HG03558 (cell line): ENCODE measurements at regions not wholly inside any gene's neighbourhood (a gene's known extent, or its start where the extent isn't known, plus 50 kb on each side); places are given as distances from the start of the nearest gene placed in this dataset.
"Not testable (repeated sequence)": the region's sequence is repeated elsewhere in the genome, so short reads cannot be mapped to it uniquely, and the experiment has no call there.

Source experiments
- ATAC-seq: cut with Tn5 transposase; IDR thresholded peaks from one replicate; pipeline ENCODE4 v1.9.1; 2021; ENCODE audit warnings: moderate number of reproducible peaks; ENCODE audit not compliant: unreplicated experiment; ENCODE audit errors: extremely low read depth

DNA sequence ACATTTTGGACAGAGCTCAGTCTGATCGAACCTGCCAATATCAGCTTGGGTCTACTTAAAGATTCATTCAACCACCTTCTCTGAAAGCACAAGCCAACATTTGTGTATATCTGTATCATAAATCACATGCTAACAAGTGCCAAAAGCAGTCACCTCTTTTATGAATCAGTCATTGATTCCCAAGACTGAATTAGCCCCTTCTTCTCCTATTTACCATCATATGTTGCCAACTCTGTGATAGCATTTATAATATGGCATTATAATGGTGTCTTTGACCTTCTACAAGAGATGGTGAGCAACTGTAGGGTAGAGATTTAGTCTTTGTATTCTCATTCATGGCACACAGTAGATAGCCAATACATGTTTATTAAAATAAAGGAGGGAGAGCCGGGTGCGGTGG is 61.4 kb downstream of the DDX53 start:
- no peak for ATAC-seq

- no peak for ATAC-seq
Measured at GRCh38 chrX:23062359-23062758, 62.6 kb downstream of the DDX53 start.

DNA sequence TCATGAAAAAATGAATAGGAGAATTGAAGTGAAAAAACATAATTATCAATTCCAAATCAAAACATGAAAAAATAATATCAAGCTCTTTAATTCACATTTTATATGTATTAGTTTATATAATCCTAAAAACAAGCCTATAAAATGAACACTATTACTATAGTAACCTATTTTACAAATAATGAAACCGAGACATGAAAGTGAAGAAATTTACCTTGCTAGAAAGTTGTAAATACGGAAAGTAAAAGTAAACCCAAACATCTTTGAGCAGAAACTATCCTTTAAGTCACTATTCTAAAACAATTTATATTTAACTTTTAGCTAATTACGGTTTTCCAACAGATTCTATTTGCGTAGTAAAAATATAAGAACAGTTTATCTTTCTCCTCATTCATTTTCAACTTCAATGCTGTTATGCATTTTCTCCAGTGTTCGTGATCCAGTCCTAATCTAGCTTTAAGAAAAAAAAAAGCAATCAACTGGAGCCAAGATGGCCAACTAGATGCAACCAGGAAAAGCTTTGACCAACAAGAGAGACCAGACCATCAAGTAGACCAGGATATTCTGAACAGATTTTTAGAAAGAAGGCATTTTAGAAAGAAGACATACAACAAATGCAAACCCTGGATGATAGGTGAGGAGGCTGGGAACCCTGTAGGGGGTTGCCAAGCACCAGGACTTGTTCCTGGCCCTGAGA is 67.0 kb downstream of the DDX53 start:
- peak; percentile 76 for ATAC-seq

- not testable (repeated sequence) for ATAC-seq
Measured at GRCh38 chrX:23075461-23075860, 75.7 kb downstream of the DDX53 start.

- no peak for ATAC-seq
Measured at GRCh38 chrX:23079347-23079746, 79.6 kb downstream of the DDX53 start.

- ATAC-seq = no peak
Measured at GRCh38 chrX:23100826-23101225, 101.1 kb downstream of the DDX53 start.

GRCh38 chrX:23103546-23103945 is 103.8 kb downstream of the DDX53 start:
- no peak for ATAC-seq

DNA sequence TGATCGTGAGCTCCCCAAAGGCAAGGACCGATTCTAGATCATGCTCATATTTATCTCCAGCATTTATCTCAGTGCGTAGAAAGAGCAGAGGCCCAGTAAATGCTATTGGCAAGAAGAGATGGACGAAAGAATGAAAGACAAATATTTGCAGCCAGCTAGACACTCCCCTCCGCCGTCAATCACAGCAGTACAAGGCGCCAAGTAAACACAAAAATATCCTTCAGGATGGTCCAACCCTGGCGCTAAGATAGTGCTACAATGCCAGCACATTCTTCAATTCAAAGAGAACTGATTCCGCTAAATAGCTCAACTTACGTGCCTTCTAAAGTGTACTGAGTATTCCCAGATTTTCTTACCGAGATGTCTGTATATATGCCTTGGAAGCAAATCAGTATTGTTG is 114.5 kb downstream of the DDX53 start:
- ATAC-seq = no peak

- ATAC-seq = no peak
Measured at GRCh38 chrX:23115651-23116050, 115.9 kb downstream of the DDX53 start.

GRCh38 chrX:23118163-23118562 is 118.4 kb downstream of the DDX53 start:
- no peak for ATAC-seq

GRCh38 chrX:23118890-23119527 is 119.2 kb downstream of the DDX53 start:
- ATAC-seq = no peak

DNA sequence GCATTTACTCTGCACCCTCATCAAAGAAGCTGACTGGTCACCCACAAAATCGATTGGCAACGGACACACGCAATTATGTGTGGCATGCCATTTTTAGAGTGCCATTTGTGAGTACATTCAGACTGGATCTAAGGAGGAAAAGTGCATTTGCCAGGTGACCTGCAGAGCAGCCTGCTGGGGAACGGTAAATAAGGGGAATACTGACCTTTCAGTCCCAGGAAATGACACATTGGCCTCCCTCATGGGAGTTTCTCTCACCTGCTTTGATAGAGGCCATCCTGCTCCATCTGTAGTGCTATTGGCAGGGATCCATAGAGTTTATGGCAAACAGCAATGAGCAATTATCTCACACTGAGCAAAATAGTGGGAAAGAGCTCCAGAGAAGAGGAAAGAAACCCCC is 127.8 kb downstream of the DDX53 start:
- ATAC-seq = no peak

GRCh38 chrX:23133551-23133950 is 133.8 kb downstream of the DDX53 start:
- no peak for ATAC-seq

- ATAC-seq = no peak
Measured at GRCh38 chrX:23134136-23134535, 134.4 kb downstream of the DDX53 start.

- no peak for ATAC-seq
Measured at GRCh38 chrX:23136816-23137215, 137.1 kb downstream of the DDX53 start.

- ATAC-seq = no peak
Measured at GRCh38 chrX:23168291-23168690, 166.4 kb upstream of the PTCHD1 start.

DNA sequence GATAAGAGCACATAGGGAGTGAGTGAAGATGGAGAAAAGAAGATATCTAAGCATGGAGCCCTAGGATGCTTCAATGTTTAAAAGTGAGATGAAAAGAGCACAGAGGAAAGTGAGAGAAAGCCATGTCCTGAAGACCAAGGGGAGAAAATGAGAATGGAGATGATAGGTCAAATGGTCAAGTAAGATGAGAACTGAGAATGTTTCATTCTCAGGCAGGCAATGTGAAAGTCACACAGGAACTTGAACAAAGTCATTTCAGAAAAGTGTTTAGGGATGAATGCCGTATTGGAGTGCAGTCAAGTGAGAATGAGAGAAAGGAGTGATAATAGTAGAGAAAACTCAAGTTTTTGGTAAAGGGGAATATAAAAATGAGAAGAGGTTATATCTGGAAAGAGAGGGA is 148.7 kb upstream of the PTCHD1 start:
- ATAC-seq = peak; percentile 76

DNA sequence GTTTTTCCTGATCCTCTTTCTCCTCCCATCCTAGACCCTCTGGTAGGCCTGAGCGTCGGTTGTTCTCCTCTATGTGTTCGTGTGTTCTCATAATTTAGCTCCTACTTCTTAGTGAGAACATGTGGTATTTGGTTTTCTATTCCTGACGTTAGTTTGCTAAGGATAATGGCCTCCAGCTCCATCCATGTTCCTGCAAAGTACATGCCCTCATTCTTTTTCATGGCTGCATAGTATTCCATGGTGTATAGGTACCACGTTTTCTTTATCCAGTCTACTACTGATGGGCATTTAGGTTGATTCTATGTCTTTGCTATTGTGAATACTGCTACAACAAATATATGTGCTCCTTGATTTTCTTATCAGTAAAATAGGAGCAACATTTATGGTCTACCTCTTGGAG is 146.8 kb upstream of the PTCHD1 start:
- ATAC-seq = no peak

DNA sequence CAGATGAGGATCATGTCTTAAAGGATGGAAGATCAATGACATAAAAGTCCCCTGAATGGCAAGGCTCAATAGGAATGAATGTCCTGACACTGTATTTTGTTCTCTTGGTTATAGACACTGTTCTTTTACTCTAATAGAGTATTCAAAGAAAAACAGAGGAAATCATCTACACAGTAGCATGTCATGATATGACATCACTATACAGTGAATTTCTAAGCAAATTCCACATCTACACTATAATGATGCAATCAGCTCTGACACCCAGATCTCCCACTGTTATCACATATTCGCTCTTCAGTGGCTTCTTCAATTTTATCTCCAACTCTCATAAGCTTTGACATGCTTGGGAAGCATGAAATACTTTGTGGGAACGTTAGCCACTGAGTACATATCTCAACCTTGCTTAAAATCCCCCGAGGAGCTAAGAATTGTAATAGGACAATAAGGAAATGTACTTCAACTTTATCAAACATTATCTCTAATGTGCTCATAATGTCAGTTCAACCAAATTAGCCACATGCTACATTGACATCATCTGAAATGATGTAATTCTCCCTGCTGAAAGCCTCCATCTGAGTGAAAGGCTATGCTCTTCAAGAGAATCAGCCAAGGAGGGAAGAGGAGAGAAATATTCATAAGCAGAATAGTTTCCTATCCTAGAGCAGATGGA is 139.6 kb upstream of the PTCHD1 start:
- ATAC-seq = no peak

DNA sequence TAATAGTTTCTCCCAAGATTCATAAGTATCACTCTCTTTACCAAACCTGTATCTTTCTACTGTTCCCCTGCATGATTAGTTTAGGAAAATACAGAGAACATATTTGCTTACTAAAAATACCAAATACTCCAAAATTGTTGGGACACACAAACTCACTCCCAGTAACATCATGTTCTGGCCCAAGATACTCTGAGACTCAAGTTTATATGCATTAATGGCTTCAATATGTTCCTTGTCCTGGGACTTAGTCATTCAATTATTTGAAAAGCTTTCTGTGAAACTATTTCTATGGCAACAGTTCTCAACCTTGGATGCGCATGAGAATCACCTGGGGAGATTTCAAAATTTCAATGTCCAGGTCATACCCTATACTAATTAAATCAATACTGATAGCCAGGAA is 138.9 kb upstream of the PTCHD1 start:
- ATAC-seq = no peak

- no peak for ATAC-seq
Measured at GRCh38 chrX:23201706-23202105, 132.9 kb upstream of the PTCHD1 start.

- ATAC-seq = no peak
Measured at GRCh38 chrX:23202326-23202725, 132.3 kb upstream of the PTCHD1 start.
